SU-DHL-6 (cell line): ENCODE measurements at regions not wholly inside any gene's neighbourhood (a gene's known extent, or its start where the extent isn't known, plus 50 kb on each side); places are given as distances from the start of the nearest gene placed in this dataset.

ENCODE experiments used
- CTCF ChIP-seq: fragments of 200-600 bp; sonication (generic); IDR thresholded peaks from one replicate; pipeline ENCODE4 v1.5.1; 2017; ENCODE audit warnings: antibody characterized with exemption, mild to moderate bottlenecking, low read length, moderate library complexity; ENCODE audit not compliant: insufficient read depth, poor library complexity, severe bottlenecking
- EZH2phosphoT487 ChIP-seq: fragments of 200-600 bp; sonication (generic), shearing (Covaris generic); conservative IDR thresholded peaks from 2 replicates; pipeline ENCODE4 v1.6.1; 2018; ENCODE audit warnings: mild to moderate bottlenecking, antibody characterized with exemption, low read length, moderate library complexity, mixed read lengths

- no peak for TF ChIP-seq CTCF
- no peak for TF ChIP-seq EZH2phosphoT487
These were observed 202.2 kb downstream of the QDPR start for GRCh38 chr4:17309567-17310268.
